ENCODE measurements at regions not wholly inside any gene's neighbourhood (a gene's known extent, or its start where the extent isn't known, plus 50 kb on each side); places are given as distances from the start of the nearest gene placed in this dataset.
A peak's percentile ranks its signal among the peaks of the same experiment; 100 is the strongest.

DNA sequence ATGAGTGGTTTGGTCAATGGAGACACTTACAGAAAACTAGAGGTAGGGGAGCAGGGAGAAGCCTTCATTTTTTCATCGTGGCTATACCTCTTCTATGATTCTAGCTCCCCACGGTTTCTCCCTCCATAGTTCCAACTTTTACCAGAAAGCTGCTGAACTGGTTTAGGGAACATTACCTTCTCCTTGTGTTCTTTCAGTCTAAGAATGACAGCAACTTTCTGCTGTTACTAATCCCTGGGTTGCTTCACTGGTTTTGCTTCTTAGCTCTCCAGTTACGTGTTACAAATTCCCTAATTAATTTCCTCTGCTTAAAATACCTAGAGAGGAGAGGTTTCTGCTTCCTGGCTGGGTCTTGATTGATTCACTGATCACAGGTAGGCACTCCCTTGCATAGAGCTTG lies 499.9 kb downstream of the SLC4A3 start:
- in situ Hi-C loops (cut with HindIII; ENCODE audit: low pct_unique_long_range_greater_than_20kb, low sequenced_read_pairs) = no loop called here
- TF ChIP-seq JUND (IDR thresholded peaks at IDR 0.05; ENCODE audit: low read depth) = no peak

DNA sequence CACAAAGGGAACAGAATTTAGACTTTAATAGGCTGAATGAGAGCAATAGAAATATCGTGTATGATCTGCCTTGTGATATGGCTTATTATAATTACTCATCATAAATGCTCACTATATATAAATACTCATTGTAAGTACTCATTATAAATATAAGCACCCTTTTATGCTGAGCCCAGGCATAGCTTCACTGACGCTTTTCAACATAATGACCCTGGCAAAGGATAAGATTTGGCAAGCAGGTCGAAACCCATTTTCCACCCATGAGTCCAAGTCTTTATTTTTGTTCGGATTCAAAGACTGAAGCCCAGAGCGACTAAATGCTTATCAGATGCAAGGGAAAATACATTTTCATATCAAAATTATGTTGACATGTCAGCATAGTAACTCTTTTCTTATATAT lies 500.4 kb downstream of the SLC4A3 start:
- DNase-seq (ENCODE audit: low read depth in 1 of 2, low spot score in 1 of 2) = no peak
- in situ Hi-C loops (cut with HindIII; ENCODE audit: low pct_unique_long_range_greater_than_20kb, low sequenced_read_pairs) = no loop called here
- no peak for TF ChIP-seq JUND (IDR thresholded peaks at IDR 0.05; ENCODE audit: low read depth)

More for the DNA sequence above, 499.9 kb downstream of the SLC4A3 start:
- DNase-seq (ENCODE audit: low read depth in 1 of 2, low spot score in 1 of 2) = peak; percentile 4 to 65

DNA sequence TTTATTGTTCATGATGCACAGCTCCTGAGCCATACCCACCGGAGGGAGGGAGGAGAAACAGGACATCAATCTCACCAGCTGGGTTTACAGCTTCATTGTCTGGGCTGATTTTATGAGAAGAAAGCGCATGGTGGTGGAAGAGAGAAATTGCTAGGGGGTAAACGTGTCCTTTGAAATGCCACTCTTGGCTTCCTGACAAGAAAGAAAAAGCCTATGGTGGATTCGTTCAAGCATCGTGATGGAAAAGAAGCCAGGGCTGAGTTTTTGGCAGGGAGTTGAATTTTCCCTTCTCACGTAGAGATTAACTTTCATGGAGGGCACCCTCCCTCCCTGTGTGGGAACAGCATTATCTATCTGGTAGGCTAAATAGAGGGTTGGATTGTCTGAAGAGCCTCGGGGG lies 502.0 kb downstream of the SLC4A3 start:
- in situ Hi-C loops (cut with HindIII; ENCODE audit: low pct_unique_long_range_greater_than_20kb, low sequenced_read_pairs) = no loop called here
- DNase-seq (ENCODE audit: low read depth in 1 of 2, low spot score in 1 of 2) = no peak

DNA sequence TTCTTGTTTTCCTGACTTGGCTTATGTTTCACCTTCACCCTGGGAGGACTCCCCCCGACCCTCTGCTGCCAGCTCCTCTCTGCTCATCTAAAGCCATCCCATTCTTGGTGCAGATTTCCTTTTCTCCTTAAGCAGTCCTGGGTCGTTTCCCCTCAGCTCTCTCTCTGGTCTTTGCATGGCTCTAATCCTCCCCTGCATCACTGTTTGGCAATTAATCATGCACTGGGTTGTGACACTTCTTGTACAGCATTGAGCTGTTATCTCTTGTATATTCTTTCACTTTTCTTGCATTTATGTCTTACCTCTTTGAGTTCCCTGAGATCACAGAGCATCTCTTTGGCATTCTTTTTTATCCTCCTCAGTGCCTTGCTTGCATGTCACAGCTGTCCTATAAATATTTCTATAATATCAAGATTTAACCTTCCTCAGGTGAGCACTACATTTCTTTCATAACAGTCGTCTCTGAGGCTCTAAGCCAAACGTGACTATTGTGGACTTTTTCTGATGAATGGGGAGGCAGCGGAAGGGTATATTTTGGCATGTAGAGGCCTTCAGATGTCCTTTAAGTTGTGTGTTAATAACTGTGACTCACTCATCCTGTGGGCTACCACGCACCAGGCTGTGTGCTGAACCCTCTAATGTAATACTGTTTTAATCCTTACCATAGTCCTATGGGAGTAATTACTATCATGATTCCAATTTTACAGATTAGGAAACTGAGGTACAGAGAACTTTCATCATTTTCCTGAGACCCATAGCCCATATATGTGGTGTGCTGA lies 507.5 kb downstream of the SLC4A3 start:
- TF ChIP-seq JUND (IDR thresholded peaks at IDR 0.05; ENCODE audit: low read depth) = no peak
- DNase-seq (ENCODE audit: low read depth in 1 of 2, low spot score in 1 of 2) = no peak
- in situ Hi-C loops (cut with HindIII; ENCODE audit: low pct_unique_long_range_greater_than_20kb, low sequenced_read_pairs) = no loop called here

More for the DNA sequence above, 502.0 kb downstream of the SLC4A3 start:
- no peak for TF ChIP-seq JUND (IDR thresholded peaks at IDR 0.05; ENCODE audit: low read depth)

DNA sequence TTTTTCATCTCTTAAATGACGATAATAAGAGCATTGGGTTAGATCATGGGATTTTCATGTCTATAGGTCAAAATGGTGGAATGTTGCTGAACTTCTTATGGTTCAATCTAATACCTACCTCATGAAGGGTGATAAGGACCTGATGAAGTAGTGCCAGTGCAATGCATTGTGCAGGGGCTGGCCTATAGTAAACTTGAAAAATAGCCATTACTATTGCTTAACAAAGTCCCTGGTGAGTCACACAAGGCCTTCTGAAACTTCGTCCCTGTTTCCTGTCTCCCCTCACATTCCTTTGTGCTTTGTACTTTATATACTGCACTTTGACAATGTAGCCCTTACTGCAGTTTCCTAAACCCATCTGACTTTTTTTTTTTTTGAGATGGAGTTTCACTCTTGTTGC lies 515.9 kb downstream of the SLC4A3 start:
- no peak for TF ChIP-seq JUND (IDR thresholded peaks at IDR 0.05; ENCODE audit: low read depth)
- no peak for DNase-seq (ENCODE audit: low read depth in 1 of 2, low spot score in 1 of 2)
- in situ Hi-C loops (cut with HindIII; ENCODE audit: low pct_unique_long_range_greater_than_20kb, low sequenced_read_pairs) = no loop called here

DNA sequence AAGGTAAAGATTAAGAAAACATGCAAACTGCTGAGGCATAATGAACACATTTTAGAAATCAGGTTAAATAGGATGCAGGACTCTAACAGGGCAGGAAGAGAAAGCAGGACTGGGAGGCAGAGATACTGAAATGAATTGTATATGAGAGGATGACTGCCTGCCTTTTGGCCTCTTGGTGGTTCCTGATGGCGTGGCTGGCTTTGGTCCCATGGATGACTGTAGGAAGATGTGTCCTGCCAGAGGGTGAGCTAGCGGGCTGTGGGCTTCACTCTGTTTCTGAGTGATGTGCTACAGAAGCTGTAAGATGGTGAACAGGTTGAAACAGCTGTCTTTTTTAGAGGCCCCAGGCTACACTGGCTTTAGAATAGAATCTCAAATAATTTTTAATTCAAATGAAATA lies 517.0 kb downstream of the SLC4A3 start:
- in situ Hi-C loops (cut with HindIII; ENCODE audit: low pct_unique_long_range_greater_than_20kb, low sequenced_read_pairs) = no loop called here
- TF ChIP-seq JUND (IDR thresholded peaks at IDR 0.05; ENCODE audit: low read depth) = no peak
- no peak for DNase-seq (ENCODE audit: low read depth in 1 of 2, low spot score in 1 of 2)

DNA sequence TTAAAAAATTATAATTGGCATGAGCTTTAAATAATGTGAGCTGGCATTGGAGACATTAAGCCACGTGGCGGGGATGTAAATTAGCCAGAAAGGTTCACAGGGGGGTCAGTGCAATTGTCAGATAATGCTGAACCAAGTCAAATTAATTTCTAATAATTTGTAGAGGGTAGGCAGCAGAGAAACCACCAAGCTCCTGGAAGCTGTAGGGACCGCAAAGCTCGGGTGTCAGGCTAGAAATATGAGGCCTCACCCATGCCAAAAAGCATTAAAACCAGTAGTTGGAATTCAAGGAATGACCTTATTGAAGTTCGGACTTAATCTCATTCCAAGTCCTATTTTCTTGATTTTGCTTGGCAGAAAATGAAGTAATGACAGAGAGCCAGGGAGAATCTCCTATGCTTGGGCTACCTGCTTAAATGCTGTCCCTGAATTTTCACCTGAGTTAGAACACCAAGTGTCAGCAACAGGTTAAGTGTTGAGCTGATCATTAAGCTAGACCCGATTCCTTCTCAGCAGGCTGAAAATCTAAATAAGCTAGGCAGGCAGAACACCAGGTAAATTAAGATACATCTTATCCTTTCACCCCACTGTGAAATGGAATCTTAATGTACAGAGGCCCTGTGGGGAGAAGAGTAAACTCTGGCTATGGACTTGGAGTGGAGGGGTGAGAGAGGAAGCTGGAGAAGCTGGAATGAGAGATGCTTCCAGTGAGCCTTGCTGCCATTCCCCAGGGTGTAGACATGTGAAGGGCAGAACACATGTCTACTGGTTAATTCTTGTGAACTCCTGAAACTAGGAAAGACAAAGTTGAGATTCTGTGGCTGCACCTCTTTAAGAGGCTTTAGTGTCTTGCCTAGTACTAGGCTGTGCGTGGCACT lies 520.0 kb downstream of the SLC4A3 start:
- in situ Hi-C loops (cut with HindIII; ENCODE audit: low pct_unique_long_range_greater_than_20kb, low sequenced_read_pairs) = no loop called here
- DNase-seq (ENCODE audit: low read depth in 1 of 2, low spot score in 1 of 2) = peak in 1 of 2 experiments; percentile 6
- TF ChIP-seq JUND (IDR thresholded peaks at IDR 0.05; ENCODE audit: low read depth) = no peak

DNA sequence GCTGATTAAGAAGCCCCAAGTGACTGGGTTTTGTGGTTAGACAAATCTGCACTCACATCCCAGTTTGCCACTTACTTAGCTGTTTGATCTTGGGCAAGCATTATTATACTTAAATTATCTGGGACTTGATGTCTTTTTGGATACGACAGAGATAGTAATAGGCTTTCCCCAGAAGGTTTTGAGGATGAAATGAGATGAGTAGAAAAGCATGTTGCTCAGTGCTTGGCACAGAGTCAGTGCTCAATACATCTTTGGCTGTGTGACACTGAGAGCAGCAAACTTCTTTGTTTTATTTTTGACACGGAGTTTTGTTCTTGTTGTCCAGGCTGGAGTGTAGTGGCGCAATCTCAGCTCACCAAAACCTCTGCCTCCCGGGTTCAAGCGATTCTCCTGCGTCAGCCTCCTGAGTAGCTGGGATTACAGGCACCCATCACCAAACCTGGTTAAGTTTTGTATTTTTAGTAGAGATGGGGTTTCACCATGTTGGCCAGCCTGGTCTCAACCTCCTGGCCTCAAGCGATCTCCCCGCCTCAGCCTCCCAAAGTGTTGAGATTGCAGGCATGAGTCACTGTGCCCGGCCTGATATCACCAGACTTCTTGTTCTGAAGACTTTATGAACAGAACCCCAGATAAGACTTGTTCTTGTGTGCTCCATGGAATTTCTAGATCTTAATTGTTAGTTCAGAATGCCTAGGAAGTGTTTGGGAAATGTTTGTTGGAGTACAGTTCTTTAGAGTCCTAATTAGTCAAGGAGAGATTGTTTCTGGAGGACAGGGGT lies 521.2 kb downstream of the SLC4A3 start:
- no peak for TF ChIP-seq JUND (IDR thresholded peaks at IDR 0.05; ENCODE audit: low read depth)
- no peak for DNase-seq (ENCODE audit: low read depth in 1 of 2, low spot score in 1 of 2)
- in situ Hi-C loops (cut with HindIII; ENCODE audit: low pct_unique_long_range_greater_than_20kb, low sequenced_read_pairs) = no loop called here

DNA sequence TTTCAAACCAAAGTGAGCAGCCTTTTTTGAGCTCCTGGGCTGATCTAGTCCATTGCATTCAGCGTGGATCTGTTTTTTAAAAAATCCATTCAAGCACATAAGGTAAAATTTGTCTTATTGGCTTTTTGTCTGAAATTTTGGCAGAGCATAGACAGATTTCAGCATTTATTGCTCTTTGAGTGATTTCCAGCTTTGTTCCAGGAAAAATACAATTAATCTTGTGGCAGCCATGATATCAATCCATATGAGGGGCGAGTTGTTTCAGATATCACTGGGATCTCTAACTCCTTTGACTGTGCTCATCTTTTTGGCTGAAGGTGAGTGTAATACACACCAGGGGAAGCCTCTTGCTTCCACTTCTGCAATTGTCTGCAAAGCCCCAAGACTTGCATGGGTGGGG lies 523.9 kb downstream of the SLC4A3 start:
- no peak for TF ChIP-seq JUND (IDR thresholded peaks at IDR 0.05; ENCODE audit: low read depth)
- no peak for DNase-seq (ENCODE audit: low read depth in 1 of 2, low spot score in 1 of 2)
- in situ Hi-C loops (cut with HindIII; ENCODE audit: low pct_unique_long_range_greater_than_20kb, low sequenced_read_pairs) = no loop called here

DNA sequence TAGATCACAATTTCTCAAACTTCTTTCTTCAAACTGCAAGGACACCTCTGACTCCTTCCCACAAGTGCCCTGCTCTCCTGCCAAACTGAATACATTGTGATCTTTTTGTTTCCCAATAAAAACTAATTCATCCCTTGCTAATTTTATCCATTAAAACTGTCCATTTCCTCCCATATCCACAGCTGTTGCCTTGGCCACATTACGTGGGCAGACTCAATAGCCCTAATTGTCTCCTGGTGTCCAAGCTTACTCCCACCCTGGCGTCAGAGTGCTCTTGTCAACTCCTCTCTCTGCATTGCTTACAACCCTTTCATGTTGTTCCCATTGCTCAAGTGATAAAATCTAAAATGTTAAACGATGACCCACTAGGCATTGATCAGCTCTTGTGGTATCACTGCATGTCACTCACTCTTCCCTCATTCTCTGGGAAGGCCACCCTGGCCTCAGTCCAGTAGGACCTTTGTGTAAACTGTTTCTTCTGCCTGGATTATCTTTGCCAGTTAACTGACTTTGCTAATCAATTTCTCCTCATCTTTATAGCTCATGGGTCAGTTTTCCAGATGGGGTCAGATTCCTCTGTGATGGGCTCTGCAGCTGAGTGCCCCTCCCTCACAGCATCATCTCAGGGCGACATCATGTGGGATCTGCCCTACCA lies 525.0 kb downstream of the SLC4A3 start:
- in situ Hi-C loops (cut with HindIII; ENCODE audit: low pct_unique_long_range_greater_than_20kb, low sequenced_read_pairs) = no loop called here
- no peak for DNase-seq (ENCODE audit: low read depth in 1 of 2, low spot score in 1 of 2)
- TF ChIP-seq JUND (IDR thresholded peaks at IDR 0.05; ENCODE audit: low read depth) = no peak

DNA sequence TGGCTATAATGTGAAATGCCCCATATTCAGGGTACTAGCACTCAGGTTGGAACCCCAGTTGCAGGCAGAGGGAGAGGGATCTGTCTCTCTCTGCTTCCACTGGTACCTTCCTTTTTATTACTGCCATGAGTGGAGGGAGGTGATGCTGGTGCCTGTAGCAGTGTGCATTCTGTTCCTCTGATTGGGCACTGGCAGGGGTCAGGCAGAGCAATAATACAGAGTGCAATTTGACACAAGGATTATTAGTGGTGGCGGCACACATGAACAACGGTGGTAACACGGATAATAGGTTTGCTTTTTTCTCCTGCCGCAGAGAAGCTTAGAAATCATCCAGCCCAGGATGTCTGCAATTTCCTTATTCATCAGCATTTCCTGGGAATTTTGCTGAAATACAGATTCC lies 525.7 kb downstream of the SLC4A3 start:
- no peak for DNase-seq (ENCODE audit: low read depth in 1 of 2, low spot score in 1 of 2)
- in situ Hi-C loops (cut with HindIII; ENCODE audit: low pct_unique_long_range_greater_than_20kb, low sequenced_read_pairs) = no loop called here
- no peak for TF ChIP-seq JUND (IDR thresholded peaks at IDR 0.05; ENCODE audit: low read depth)

DNA sequence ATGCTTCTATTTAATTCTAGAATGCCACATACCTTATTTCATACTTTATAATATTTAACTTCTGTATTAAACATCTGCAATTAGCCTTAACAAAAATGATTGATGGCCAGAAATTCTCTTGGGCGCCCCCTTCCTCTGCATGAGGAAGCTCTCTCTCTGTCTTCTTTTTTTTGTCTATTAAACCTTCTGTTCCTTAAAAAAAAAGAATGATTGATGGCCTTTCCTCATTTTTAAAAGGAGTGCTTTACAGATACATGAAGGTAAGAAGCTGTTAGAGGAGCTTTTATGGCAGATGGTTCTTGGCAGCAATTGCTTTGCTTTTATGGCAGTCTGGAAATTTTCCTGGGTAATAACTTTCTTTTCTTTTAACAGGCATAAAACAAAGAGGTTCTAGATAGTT lies 526.9 kb downstream of the SLC4A3 start:
- in situ Hi-C loops (cut with HindIII; ENCODE audit: low pct_unique_long_range_greater_than_20kb, low sequenced_read_pairs) = no loop called here
- no peak for DNase-seq (ENCODE audit: low read depth in 1 of 2, low spot score in 1 of 2)
- no peak for TF ChIP-seq JUND (IDR thresholded peaks at IDR 0.05; ENCODE audit: low read depth)

Measured in T47D (cell line).